Adrenal gland (tissue), 5 donors: ENCODE measurements at regions not wholly inside any gene's neighbourhood (a gene's known extent, or its start where the extent isn't known, plus 50 kb on each side); places are given as distances from the start of the nearest gene placed in this dataset.

Source experiments
- CTCF ChIP-seq, 6 experiments: fragments of 450-650 bp in 4 of 6; fragments of 200-600 bp in 2 of 6; sonication (generic) in 1 of 6; IDR thresholded peaks; 1 replicate in 5 of 6; 2 replicates in 1 of 6; pipeline versions ENCODE4 v1.5.1 to v1.8.0; 2016 to 2021; ENCODE audit warnings: antibody characterized with exemption in 6 of 6, mild to moderate bottlenecking in 2 of 6, moderate library complexity in 1 of 6
- POLR2A ChIP-seq, 2 donors: fragments of 450-650 bp; IDR thresholded peaks; one replicate each; pipeline ENCODE4 v1.6.1; 2017; ENCODE audit warnings: antibody characterized with exemption in 2 of 2, mild to moderate bottlenecking in 2 of 2, moderate library complexity in 1 of 2
- donor health status: DM: no; HTN: no; CAD: no.

DNA sequence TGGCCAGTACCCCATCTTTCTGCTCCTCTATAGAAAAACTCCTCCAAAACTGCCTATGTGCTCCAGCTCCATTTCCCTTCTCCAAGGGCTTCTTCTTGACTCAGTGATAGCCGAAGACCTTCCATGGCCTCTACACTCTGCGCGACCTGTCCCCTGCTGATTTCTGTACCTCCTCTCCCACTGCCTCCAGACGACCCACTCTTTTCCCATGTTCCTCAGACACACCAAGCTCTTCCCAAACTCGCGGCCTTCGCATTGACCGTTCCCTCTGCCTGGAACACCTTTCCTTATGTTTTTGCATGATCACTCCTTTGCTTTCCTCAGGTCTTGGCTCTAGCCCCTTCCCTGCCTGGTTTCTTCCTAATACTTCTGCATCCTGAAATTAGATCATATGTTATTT, 255.6 kb upstream of the SDK2 start:
- TF ChIP-seq POLR2A (IDR thresholded peaks at IDR 0.05) (no peak), CTCF (IDR thresholded peaks at IDR 0.05) (no peak)
